Ishikawa (cell line): ENCODE measurements at regions not wholly inside any gene's neighbourhood (a gene's known extent, or its start where the extent isn't known, plus 50 kb on each side); places are given as distances from the start of the nearest gene placed in this dataset.

ENCODE experiments used
- CREB1 ChIP-seq: IDR thresholded peaks from 2 replicates; pipeline ENCODE4 v1.6.1; 2012; ENCODE audit warnings: low read depth
- EGR1 ChIP-seq: IDR thresholded peaks from 2 replicates; pipeline ENCODE4 v1.6.1; 2012
- EP300 ChIP-seq: IDR thresholded peaks from 2 replicates; pipeline ENCODE4 v1.6.1; 2012; ENCODE audit warnings: borderline replicate concordance
- FOXM1 ChIP-seq: IDR thresholded peaks from 2 replicates; pipeline ENCODE4 v1.6.1; 2012; ENCODE audit warnings: low read depth, borderline replicate concordance
- NFIC ChIP-seq: IDR thresholded peaks from 2 replicates; pipeline ENCODE4 v1.6.1; 2012
- TAF1 ChIP-seq: IDR thresholded peaks from 2 replicates; pipeline ENCODE4 v1.6.1; 2012; ENCODE audit warnings: low read depth, mild to moderate bottlenecking
- TEAD4 ChIP-seq: IDR thresholded peaks from 2 replicates; pipeline ENCODE4 v1.6.1; 2012
- YY1 ChIP-seq: IDR thresholded peaks from 2 replicates; pipeline ENCODE4 v1.6.1; 2012; ENCODE audit warnings: low read depth
- ZBTB7A ChIP-seq: IDR thresholded peaks from 2 replicates; pipeline ENCODE4 v1.6.1; 2012; ENCODE audit warnings: low read depth
- TF ChIP-seq, protein P1 (sequence below): IDR thresholded peaks from 2 replicates; pipeline ENCODE4 v1.6.1; 2012; ENCODE audit warnings: low read depth, mild to moderate bottlenecking

- TF ChIP-seq EGR1 (no peak), YY1 (no peak), ZBTB7A (no peak), FOXM1 (no peak), EP300 (no peak), CREB1 (no peak), TAF1 (no peak), TEAD4 (no peak), NFIC (no peak)
- TF ChIP-seq, protein P1, sequence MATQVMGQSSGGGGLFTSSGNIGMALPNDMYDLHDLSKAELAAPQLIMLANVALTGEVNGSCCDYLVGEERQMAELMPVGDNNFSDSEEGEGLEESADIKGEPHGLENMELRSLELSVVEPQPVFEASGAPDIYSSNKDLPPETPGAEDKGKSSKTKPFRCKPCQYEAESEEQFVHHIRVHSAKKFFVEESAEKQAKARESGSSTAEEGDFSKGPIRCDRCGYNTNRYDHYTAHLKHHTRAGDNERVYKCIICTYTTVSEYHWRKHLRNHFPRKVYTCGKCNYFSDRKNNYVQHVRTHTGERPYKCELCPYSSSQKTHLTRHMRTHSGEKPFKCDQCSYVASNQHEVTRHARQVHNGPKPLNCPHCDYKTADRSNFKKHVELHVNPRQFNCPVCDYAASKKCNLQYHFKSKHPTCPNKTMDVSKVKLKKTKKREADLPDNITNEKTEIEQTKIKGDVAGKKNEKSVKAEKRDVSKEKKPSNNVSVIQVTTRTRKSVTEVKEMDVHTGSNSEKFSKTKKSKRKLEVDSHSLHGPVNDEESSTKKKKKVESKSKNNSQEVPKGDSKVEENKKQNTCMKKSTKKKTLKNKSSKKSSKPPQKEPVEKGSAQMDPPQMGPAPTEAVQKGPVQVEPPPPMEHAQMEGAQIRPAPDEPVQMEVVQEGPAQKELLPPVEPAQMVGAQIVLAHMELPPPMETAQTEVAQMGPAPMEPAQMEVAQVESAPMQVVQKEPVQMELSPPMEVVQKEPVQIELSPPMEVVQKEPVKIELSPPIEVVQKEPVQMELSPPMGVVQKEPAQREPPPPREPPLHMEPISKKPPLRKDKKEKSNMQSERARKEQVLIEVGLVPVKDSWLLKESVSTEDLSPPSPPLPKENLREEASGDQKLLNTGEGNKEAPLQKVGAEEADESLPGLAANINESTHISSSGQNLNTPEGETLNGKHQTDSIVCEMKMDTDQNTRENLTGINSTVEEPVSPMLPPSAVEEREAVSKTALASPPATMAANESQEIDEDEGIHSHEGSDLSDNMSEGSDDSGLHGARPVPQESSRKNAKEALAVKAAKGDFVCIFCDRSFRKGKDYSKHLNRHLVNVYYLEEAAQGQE = no peak
Observed at GRCh38 chr5:174327317-174327864, 281.9 kb downstream of the NSG2 start.
